Astrocyte (in vitro differentiated cells and primary cell): ENCODE measurements at regions not wholly inside any gene's neighbourhood (a gene's known extent, or its start where the extent isn't known, plus 50 kb on each side); places are given as distances from the start of the nearest gene placed in this dataset.

ENCODE experiments used
- EZH2 ChIP-seq: IDR thresholded peaks from 2 replicates; pipeline ENCODE4 v1.6.1; 2012; ENCODE audit warnings: mild to moderate bottlenecking, low read length, inconsistent platforms; ENCODE audit not compliant: insufficient read depth
- TF ChIP-seq, protein P1 (sequence below): IDR thresholded peaks from 2 replicates; pipeline ENCODE4 v1.5.1; 2011; ENCODE audit warnings: low read depth, mild to moderate bottlenecking, inconsistent platforms, low read length, moderate library complexity; ENCODE audit not compliant: insufficient read depth

DNA sequence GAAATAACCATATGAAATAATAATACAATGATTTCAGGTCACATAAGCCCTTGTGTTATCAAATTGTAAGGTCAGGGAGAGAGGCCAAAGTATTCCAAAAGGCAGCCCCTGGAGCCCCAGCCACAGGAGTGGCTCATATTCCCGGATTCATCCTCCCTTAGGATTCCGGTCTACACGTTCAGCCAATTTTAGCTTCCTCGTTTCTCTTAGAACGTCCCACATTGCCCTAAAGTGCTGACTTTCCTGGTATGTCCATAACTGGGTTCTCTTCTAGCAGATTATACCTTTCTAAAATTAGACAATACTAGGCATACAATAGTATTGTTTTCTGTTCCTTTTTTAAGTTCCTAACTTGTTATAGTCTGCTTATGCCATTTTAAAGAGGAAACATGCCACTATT, 192.7 kb upstream of the NOX3 start:
- TF ChIP-seq, protein P1, sequence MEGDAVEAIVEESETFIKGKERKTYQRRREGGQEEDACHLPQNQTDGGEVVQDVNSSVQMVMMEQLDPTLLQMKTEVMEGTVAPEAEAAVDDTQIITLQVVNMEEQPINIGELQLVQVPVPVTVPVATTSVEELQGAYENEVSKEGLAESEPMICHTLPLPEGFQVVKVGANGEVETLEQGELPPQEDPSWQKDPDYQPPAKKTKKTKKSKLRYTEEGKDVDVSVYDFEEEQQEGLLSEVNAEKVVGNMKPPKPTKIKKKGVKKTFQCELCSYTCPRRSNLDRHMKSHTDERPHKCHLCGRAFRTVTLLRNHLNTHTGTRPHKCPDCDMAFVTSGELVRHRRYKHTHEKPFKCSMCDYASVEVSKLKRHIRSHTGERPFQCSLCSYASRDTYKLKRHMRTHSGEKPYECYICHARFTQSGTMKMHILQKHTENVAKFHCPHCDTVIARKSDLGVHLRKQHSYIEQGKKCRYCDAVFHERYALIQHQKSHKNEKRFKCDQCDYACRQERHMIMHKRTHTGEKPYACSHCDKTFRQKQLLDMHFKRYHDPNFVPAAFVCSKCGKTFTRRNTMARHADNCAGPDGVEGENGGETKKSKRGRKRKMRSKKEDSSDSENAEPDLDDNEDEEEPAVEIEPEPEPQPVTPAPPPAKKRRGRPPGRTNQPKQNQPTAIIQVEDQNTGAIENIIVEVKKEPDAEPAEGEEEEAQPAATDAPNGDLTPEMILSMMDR: no peak
- TF ChIP-seq EZH2: no peak
